NB4 (cell line): ENCODE measurements at regions not wholly inside any gene's neighbourhood (a gene's known extent, or its start where the extent isn't known, plus 50 kb on each side); places are given as distances from the start of the nearest gene placed in this dataset.
"Not testable (repeated sequence)": the region's sequence is repeated elsewhere in the genome, so short reads cannot be mapped to it uniquely, and the experiment has no call there.

Experiments used
- DNase-seq: peaks from one replicate; pipeline ENCODE4 v3.0.0; 2010; ENCODE audit warnings: low read depth
- H3K4me3 ChIP-seq: one replicate; pipeline ENCODE4 v1.5.1; 2011; ENCODE audit warnings: mild to moderate bottlenecking, low read depth, low read length, moderate library complexity
- MYC ChIP-seq: IDR thresholded peaks from 2 replicates; pipeline ENCODE4 v1.6.1; 2011; ENCODE audit warnings: low read depth, low read length
- POLR2A ChIP-seq: IDR thresholded peaks from 2 replicates; pipeline ENCODE4 v1.6.1; 2011; ENCODE audit warnings: mild to moderate bottlenecking; ENCODE audit not compliant: insufficient read length; ENCODE audit errors: extremely low read depth
- TF ChIP-seq, protein P1 (sequence below): IDR thresholded peaks from one replicate; pipeline ENCODE4 v1.5.1; 2012; ENCODE audit warnings: low read depth, low read length
- TF ChIP-seq, protein P2 (sequence below): IDR thresholded peaks from 2 replicates; pipeline ENCODE4 v1.6.1; 2011; ENCODE audit warnings: low read depth, low read length

DNA sequence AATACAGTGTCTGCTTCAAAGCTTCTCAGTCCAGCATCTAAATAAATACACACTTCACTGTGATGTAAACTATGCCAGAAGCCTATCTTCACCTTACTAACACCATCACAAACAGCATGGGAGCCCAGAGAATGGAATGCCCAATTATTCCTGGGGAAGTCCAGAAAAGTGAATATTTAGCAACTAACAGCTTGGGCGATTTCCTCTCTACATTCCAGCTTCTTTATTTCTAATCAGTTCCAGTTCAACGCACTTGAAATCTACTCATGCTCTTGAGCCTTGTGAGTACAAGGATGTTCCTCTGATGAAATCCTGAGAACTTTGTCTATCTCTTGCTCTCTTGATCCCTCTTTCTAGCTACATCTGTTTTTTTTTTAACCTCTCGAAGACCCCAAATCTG, 100.4 kb upstream of the C9orf72 start:
- no peak overlapping the region for H3K4me3 ChIP-seq
- TF ChIP-seq, protein P1, sequence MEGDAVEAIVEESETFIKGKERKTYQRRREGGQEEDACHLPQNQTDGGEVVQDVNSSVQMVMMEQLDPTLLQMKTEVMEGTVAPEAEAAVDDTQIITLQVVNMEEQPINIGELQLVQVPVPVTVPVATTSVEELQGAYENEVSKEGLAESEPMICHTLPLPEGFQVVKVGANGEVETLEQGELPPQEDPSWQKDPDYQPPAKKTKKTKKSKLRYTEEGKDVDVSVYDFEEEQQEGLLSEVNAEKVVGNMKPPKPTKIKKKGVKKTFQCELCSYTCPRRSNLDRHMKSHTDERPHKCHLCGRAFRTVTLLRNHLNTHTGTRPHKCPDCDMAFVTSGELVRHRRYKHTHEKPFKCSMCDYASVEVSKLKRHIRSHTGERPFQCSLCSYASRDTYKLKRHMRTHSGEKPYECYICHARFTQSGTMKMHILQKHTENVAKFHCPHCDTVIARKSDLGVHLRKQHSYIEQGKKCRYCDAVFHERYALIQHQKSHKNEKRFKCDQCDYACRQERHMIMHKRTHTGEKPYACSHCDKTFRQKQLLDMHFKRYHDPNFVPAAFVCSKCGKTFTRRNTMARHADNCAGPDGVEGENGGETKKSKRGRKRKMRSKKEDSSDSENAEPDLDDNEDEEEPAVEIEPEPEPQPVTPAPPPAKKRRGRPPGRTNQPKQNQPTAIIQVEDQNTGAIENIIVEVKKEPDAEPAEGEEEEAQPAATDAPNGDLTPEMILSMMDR: no peak
- TF ChIP-seq POLR2A: no peak
- TF ChIP-seq MYC: no peak
- TF ChIP-seq, protein P2, sequence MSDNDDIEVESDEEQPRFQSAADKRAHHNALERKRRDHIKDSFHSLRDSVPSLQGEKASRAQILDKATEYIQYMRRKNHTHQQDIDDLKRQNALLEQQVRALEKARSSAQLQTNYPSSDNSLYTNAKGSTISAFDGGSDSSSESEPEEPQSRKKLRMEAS: no peak
- DNase-seq: no peak

DNA sequence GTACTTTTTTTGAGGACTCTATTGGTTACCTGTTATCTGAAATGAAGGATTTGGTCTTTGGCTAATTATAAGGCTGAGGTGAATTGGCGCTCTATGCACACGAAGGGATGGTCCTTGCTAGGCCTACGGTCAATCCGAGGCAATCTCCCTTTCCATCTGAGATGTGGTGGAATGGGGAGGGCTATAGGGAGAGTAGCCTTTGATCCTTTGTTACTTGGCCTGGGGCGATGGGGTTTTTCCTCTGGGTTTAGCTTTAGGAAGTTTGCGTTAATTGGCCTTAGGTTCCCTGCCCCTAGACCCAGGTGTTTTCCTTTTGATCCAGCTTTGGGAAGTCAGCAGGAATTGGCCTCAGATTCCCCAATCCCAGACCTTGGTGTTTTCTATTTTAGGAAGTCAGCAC, 102.1 kb upstream of the C9orf72 start:
- H3K4me3 ChIP-seq: no peak overlapping the region
- TF ChIP-seq, protein P1: no peak
- TF ChIP-seq MYC: no peak
- TF ChIP-seq POLR2A: no peak
- TF ChIP-seq, protein P2: no peak
- DNase-seq: no peak

DNA sequence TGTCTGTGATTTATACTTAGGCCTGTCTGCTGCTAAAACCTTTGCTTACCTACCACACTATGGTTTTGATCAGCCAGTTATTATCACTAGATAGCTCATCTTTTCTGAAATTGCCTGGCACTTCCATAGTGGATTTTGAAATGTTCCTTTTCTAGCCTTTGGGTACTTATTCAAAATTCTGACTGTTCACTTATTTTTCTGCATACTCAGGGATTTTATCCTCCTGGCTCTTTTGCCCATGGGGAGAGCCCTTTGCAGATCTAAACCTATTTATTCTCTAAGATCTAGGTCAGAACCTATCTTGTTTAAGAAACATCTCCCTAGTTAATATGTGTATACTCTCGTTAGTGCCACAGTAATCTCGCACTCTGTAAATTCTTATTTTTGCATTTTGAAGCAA, 103.5 kb upstream of the C9orf72 start:
- no peak for DNase-seq
- H3K4me3 ChIP-seq: no peak overlapping the region
- TF ChIP-seq POLR2A (no peak), MYC (no peak)
- TF ChIP-seq, protein P2: no peak
- TF ChIP-seq, protein P1: no peak

DNA sequence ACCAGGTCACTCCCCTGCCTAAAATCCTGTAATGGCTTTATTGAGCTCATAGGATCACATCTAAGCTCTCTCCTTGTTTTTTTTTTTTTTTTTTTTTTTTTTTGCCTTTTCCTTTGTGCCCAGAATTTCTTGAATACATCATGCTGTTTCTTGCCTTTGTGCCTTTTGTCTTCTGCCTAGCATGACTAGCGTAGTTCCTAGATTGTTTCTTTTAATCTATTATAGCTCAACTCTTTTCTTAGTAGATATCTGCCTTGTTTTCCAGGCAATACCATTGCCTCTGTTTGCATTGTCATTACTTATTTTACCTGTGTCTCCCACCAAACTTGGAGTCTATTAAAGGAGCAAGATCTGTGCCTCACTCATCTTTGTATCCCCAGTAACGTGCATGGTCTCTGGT, 106.1 kb upstream of the C9orf72 start:
- DNase-seq: no peak
- H3K4me3 ChIP-seq: no peak overlapping the region
- TF ChIP-seq, protein P2: no peak
- TF ChIP-seq, protein P1: no peak
- TF ChIP-seq POLR2A (no peak), MYC (no peak)

DNA sequence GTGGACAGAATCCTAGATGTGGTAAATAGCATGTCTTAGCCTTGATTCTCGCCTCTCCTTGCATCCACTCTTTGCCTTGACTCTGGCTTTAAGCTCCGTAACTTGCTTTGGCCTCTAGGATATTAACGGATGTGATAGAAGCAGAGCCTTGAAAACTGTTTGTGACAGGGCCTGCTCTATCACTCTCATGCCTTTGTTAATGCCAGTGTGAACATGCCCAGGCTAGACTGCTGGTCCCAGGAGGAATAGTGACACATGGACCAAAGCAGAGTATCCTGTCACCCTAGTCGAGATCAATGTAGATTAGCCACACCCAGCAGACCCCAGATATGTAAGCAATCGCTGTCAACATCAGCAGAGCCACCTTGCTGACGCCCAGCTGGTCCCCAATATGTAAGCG, 109.9 kb upstream of the C9orf72 start:
- DNase-seq: no peak
- no peak overlapping the region for H3K4me3 ChIP-seq
- TF ChIP-seq MYC (no peak), POLR2A (no peak)
- TF ChIP-seq, protein P1: no peak
- TF ChIP-seq, protein P2: no peak

DNA sequence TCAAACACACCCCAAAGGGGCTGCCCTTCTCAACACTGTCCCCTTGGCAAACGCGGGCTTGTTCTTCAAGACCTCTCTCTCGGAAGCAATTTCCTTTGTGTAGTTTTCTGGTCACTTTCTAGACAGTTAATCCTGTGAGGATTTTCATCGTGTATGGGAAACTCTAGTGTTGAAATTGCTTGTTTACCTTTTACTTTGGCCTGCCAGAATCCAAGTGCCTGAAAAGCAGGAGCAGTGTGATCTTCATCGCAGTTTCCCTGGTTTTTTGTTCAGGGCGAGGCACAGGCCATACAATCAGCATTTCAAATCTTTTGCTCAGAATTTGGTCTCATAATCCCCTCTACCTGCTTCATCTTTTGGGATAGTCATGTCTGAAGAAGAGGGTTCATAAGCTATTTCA, 115.7 kb upstream of the C9orf72 start:
- no peak for TF ChIP-seq MYC
- TF ChIP-seq, protein P2: no peak
- no peak for TF ChIP-seq POLR2A
- TF ChIP-seq, protein P1: no peak
- DNase-seq: no peak
- H3K4me3 ChIP-seq: no peak overlapping the region

DNA sequence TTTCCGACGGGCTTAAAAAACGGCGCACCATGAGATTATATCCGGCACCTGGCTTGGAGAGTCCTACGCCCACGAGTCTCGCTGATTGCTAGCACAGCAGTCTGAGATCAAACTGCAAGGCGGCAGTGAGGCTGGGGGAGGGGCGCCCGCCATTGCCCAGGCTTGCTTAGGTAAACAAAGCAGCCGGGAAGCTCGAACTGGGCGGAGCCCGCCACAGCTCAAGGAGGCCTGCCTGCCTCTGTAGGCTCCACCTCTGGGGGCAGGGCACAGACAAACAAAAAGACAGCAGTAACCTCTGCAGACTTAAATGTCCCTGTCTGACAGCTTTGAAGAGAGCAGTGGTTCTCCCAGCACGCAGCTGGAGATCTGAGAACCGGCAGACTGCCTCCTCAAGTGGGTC, 117.5 kb upstream of the C9orf72 start:
- H3K4me3 ChIP-seq, DNase-seq: not testable (repeated sequence)
